Suprapubic skin (tissue), 4 donors: ENCODE measurements at regions not wholly inside any gene's neighbourhood (a gene's known extent, or its start where the extent isn't known, plus 50 kb on each side); places are given as distances from the start of the nearest gene placed in this dataset.

Source experiments
- DNase-seq, 2 donors: peaks; one replicate each; pipeline ENCODE4 v3.0.0-alpha.2; 2019; ENCODE audit warnings: low spot score in 2 of 2
- H3K27ac ChIP-seq: fragments of 200-600 bp; sonication (generic); one replicate; pipeline ENCODE4 v1.5.1; 2019
- H3K27me3 ChIP-seq: fragments of 200-600 bp; sonication (generic); one replicate; pipeline ENCODE4 v1.5.1; 2019
- H3K36me3 ChIP-seq: fragments of 200-600 bp; sonication (generic); one replicate; pipeline ENCODE4 v1.5.1; 2019
- H3K4me1 ChIP-seq: fragments of 200-600 bp; sonication (generic); one replicate; pipeline ENCODE4 v1.5.1; 2019
- H3K4me3 ChIP-seq: fragments of 200-600 bp; sonication (generic); one replicate; pipeline ENCODE4 v1.5.1; 2019; ENCODE audit warnings: mild to moderate bottlenecking
- H3K9me3 ChIP-seq: fragments of 200-600 bp; sonication (generic); one replicate; pipeline ENCODE4 v1.5.1; 2019
- EP300 ChIP-seq: sonication (generic); formaldehyde crosslinking; IDR thresholded peaks from one replicate; pipeline ENCODE4 v1.6.1; 2017; ENCODE audit warnings: antibody characterized with exemption
- POLR2A ChIP-seq, 2 donors: fragments of 450-650 bp; IDR thresholded peaks; one replicate each; pipeline ENCODE4 v1.6.1; 2017; ENCODE audit warnings: antibody characterized with exemption in 2 of 2, mild to moderate bottlenecking in 2 of 2, moderate library complexity in 2 of 2
- POLR2AphosphoS5 ChIP-seq, 3 donors: sonication (generic); formaldehyde crosslinking; IDR thresholded peaks; one replicate each; pipeline ENCODE4 v1.6.1; 2017; ENCODE audit warnings: antibody characterized with exemption in 3 of 3
- WGBS: methylation state at CpG from one replicate; pipeline ENCODE4 v1.1.5; 2018; 5-methylcytosine and 5-hydroxymethylcytosine counted together
- TF ChIP-seq, protein P1 (sequence below), 2 donors: fragments of 200-600 bp in 1 of 2; fragments of 450-650 bp in 1 of 2; sonication (generic) in 1 of 2; IDR thresholded peaks; one replicate each; pipeline ENCODE4 v1.5.1; 2016 to 2019; ENCODE audit warnings: antibody characterized with exemption in 2 of 2, mild to moderate bottlenecking in 1 of 2, moderate library complexity in 1 of 2

- Histone ChIP-seq H3K27me3 (peaks cover 17% of the 10 kb centered on the region), H3K36me3 (no peaks in the 10 kb centered on the region), H3K27ac (no peak overlapping the region), H3K4me1 (peaks cover 4% of the 10 kb centered on the region), H3K9me3 (no peaks in the 10 kb centered on the region), H3K4me3 (no peak overlapping the region)
- no peak for DNase-seq
- TF ChIP-seq POLR2AphosphoS5 (IDR thresholded peaks at IDR 0.05) (no peak), EP300 (no peak)
- TF ChIP-seq, protein P1, sequence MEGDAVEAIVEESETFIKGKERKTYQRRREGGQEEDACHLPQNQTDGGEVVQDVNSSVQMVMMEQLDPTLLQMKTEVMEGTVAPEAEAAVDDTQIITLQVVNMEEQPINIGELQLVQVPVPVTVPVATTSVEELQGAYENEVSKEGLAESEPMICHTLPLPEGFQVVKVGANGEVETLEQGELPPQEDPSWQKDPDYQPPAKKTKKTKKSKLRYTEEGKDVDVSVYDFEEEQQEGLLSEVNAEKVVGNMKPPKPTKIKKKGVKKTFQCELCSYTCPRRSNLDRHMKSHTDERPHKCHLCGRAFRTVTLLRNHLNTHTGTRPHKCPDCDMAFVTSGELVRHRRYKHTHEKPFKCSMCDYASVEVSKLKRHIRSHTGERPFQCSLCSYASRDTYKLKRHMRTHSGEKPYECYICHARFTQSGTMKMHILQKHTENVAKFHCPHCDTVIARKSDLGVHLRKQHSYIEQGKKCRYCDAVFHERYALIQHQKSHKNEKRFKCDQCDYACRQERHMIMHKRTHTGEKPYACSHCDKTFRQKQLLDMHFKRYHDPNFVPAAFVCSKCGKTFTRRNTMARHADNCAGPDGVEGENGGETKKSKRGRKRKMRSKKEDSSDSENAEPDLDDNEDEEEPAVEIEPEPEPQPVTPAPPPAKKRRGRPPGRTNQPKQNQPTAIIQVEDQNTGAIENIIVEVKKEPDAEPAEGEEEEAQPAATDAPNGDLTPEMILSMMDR (IDR thresholded peaks at IDR 0.05): no peak
- 65% methylated on average over 10 of the region's 12 CpGs for WGBS
Observed at GRCh38 chr2:120421126-120421829, 75.3 kb downstream of the INHBB start.

GRCh38 chr2:120421830-120422175 lies 75.9 kb downstream of the INHBB start:
- no peak overlapping the region for H3K4me3 ChIP-seq
- no peak overlapping the region for H3K27ac ChIP-seq
- 22% methylated on average over 6 of the region's 7 CpGs for WGBS
- TF ChIP-seq POLR2A (IDR thresholded peaks at IDR 0.05) (no peak), POLR2AphosphoS5 (IDR thresholded peaks at IDR 0.05) (no peak), EP300 (no peak)
- TF ChIP-seq, protein P1 (IDR thresholded peaks at IDR 0.05): no peak
- H3K9me3 ChIP-seq: no peaks in the 10 kb centered on the region
- no peaks in the 10 kb centered on the region for H3K36me3 ChIP-seq
- peaks cover 4% of the 10 kb centered on the region for H3K4me1 ChIP-seq
- DNase-seq: no peak
- H3K27me3 ChIP-seq: peaks cover 17% of the 10 kb centered on the region

GRCh38 chr2:120422465-120423160 lies 76.7 kb downstream of the INHBB start:
- H3K4me1 ChIP-seq: peaks cover 4% of the 10 kb centered on the region
- DNase-seq: no peak
- no peak overlapping the region for H3K4me3 ChIP-seq
- no peaks in the 10 kb centered on the region for H3K36me3 ChIP-seq
- TF ChIP-seq POLR2AphosphoS5 (IDR thresholded peaks at IDR 0.05) (no peak), EP300 (no peak), POLR2A (IDR thresholded peaks at IDR 0.05) (no peak)
- TF ChIP-seq, protein P1 (IDR thresholded peaks at IDR 0.05): no peak
- H3K27me3 ChIP-seq: peaks cover 17% of the 10 kb centered on the region
- no peak overlapping the region for H3K27ac ChIP-seq
- WGBS: 83% methylated on average over 9 of the region's 9 CpGs
- H3K9me3 ChIP-seq: no peaks in the 10 kb centered on the region

DNA sequence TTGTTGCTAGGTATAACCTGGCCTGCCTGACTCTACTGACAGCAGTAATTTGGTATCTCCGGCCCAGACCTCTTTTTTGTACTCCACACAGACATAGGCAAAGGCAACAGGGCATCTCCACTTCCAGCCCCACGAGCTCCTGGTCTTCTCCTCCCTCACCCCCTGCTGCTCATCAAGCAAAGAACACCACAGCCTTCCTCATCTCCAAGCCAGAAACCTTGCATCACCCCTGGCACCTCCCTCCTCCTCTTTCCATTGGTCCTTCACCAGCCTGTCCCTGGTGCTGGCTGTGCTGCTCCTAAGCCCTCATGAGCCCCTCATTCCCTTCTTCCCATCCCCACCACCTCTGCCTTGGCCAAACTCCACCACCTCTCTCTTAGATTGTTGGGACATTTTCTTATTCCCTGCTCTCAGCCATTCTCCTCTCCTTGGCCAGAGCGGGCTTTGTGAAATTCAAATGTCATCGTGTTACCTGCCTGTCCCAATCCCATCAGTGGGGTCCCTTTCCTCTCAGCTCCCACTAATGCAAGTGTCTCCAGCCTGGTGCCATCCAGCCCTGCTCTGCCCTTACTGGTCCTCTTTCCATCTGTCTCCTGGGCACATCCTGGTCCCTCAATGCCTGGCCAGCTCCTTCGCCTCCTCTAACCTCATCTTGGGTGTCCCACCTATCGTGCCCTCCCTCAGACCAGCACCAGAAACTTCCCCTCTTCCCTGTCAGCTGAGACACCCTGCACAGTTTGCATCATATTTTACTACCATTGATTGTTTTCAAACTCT lies 77.4 kb downstream of the INHBB start:
- peaks cover 4% of the 10 kb centered on the region for H3K4me1 ChIP-seq
- no peak overlapping the region for H3K27ac ChIP-seq
- no peaks in the 10 kb centered on the region for H3K9me3 ChIP-seq
- no peaks in the 10 kb centered on the region for H3K36me3 ChIP-seq
- 76% methylated on average over 6 of the region's 6 CpGs for WGBS
- peaks cover 17% of the 10 kb centered on the region for H3K27me3 ChIP-seq
- TF ChIP-seq POLR2AphosphoS5 (IDR thresholded peaks at IDR 0.05): no peak
- TF ChIP-seq EP300: no peak
- no peak for TF ChIP-seq POLR2A (IDR thresholded peaks at IDR 0.05)
- TF ChIP-seq, protein P1 (IDR thresholded peaks at IDR 0.05): no peak
- no peak overlapping the region for H3K4me3 ChIP-seq
- no peak for DNase-seq

DNA sequence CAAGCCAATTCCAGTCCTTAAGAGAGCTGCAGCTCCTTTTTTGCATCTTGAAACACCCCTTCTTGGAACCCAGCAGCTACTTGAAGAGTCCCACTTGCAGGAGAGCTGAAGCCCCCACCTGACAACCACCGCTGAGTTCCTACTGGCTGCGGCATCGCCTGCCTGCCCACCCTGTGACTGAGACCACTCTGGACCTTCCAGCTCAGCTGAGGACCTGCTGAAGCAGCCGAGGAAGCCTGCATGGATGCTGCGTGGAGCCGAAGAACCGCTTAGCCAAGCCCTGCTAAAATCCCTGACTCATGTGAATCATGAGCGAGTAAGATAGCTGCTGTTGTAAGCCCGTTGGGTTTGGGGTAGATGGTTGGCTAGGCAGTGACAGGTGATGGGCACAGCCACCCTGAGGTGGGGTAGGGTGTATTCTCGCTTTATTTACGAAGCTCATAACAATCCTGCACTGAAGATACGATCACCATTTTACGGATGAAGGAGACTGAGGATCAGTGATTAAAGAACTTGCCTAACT lies 78.4 kb downstream of the INHBB start:
- TF ChIP-seq POLR2AphosphoS5 (IDR thresholded peaks at IDR 0.05) (no peak), EP300 (no peak), POLR2A (IDR thresholded peaks at IDR 0.05) (no peak)
- TF ChIP-seq, protein P1 (IDR thresholded peaks at IDR 0.05): no peak
- DNase-seq: no peak
- no peaks in the 10 kb centered on the region for H3K4me1 ChIP-seq

More for the DNA sequence above, 78.4 kb downstream of the INHBB start:
- Histone ChIP-seq H3K27me3 (peaks cover 17% of the 10 kb centered on the region), H3K36me3 (no peaks in the 10 kb centered on the region), H3K4me3 (no peak overlapping the region), H3K27ac (no peak overlapping the region), H3K9me3 (no peaks in the 10 kb centered on the region)
- 88% methylated on average over 13 of the region's 13 CpGs for whole genome bisulfite sequencing
